H1 (cell line): ENCODE measurements at regions not wholly inside any gene's neighbourhood (a gene's known extent, or its start where the extent isn't known, plus 50 kb on each side); places are given as distances from the start of the nearest gene placed in this dataset.

Experiments used
- CTCF ChIA-PET: fragments of 300-600 bp; sonication (Branson Sonifier 250); formaldehyde crosslinking; loops from one replicate; lab custom pipeline; 2021; ENCODE audit not compliant: partially characterized antibody; lab: Charles Lee
- POLR2A ChIA-PET: fragments of 300-600 bp; sonication (Branson Sonifier 250); formaldehyde crosslinking; loops from one replicate; lab custom pipeline; 2021; ENCODE audit warnings: inconsistent platforms; ENCODE audit not compliant: partially characterized antibody; lab: Charles Lee
- DNase-seq, 2 experiments: peaks; one replicate each; pipeline versions ENCODE4 v3.0.0 to v3.0.0-alpha.2; 2010 to 2022; ENCODE audit warnings: low spot score in 2 of 2, low read depth in 1 of 2, mixed read lengths in 1 of 2
- FAIRE-seq: peaks from 2 replicates; lab custom pipeline; 2011; peaks lifted over from hg19 to GRCh38; lab: Jason Lieb, UNC
- H2AFZ ChIP-seq: 2 replicates; pipeline ENCODE4 v1.8.1; 2012; ENCODE audit warnings: low read length, inconsistent platforms
- H2AK5ac ChIP-seq: 2 replicates; pipeline ENCODE4 v1.6.1; 2013; ENCODE audit warnings: low read depth, low read length
- H2BK120ac ChIP-seq: replicated peaks from 2 replicates; pipeline ENCODE3; 2013; ENCODE audit warnings: low read depth, low read length, inconsistent platforms
- H2BK12ac ChIP-seq: 2 replicates; pipeline ENCODE4 v1.6.1; 2013; ENCODE audit warnings: low read depth, low read length
- H2BK15ac ChIP-seq: 2 replicates; pipeline ENCODE4 v1.6.1; 2013; ENCODE audit warnings: low read length
- H2BK20ac ChIP-seq: 2 replicates; pipeline ENCODE4 v1.6.1; 2013; ENCODE audit warnings: low read length
- H2BK5ac ChIP-seq: 2 replicates; pipeline ENCODE4 v1.6.1; 2013; ENCODE audit warnings: low read depth, low read length
- H3K14ac ChIP-seq: 2 replicates; pipeline ENCODE4 v1.6.1; 2013; ENCODE audit warnings: inconsistent platforms; ENCODE audit not compliant: insufficient read length
- H3K18ac ChIP-seq: 2 replicates; pipeline ENCODE4 v1.6.1; 2013; ENCODE audit warnings: low read length; ENCODE audit errors: extremely low read depth
- H3K23ac ChIP-seq: 2 replicates; pipeline ENCODE4 v1.6.1; 2013; ENCODE audit warnings: inconsistent platforms; ENCODE audit not compliant: insufficient read length
- H3K23me2 ChIP-seq: 2 replicates; pipeline ENCODE4 v1.6.1; 2013; ENCODE audit warnings: low read depth, low read length
- H3K27ac ChIP-seq: 2 replicates; pipeline ENCODE4 v1.6.1; 2011; ENCODE audit warnings: low read depth, low read length, inconsistent platforms
- H3K27me3 ChIP-seq, 4 experiments: replicated peaks in 1 of 4; 1 replicate in 1 of 4; 2 replicates in 3 of 4; pipeline versions ENCODE4 v1.6.1 to v1.8.1; 2011 to 2013; ENCODE audit warnings: low read length in 3 of 4, mild to moderate bottlenecking in 3 of 4, inconsistent platforms in 2 of 4, mixed read lengths in 2 of 4, moderate library complexity in 1 of 4; ENCODE audit not compliant: control insufficient read depth in 3 of 4, insufficient read depth in 3 of 4; ENCODE audit errors: extremely low read depth in 1 of 4
- H3K36me3 ChIP-seq, 4 experiments: 2 replicates each; pipeline versions ENCODE4 v1.6.1 to v1.8.1; 2011 to 2013; ENCODE audit warnings: mild to moderate bottlenecking in 4 of 4, low read length in 3 of 4, moderate library complexity in 2 of 4, control low read depth in 1 of 4, inconsistent platforms in 1 of 4; ENCODE audit not compliant: insufficient read depth in 4 of 4, control insufficient read depth in 2 of 4
- H3K4ac ChIP-seq: replicated peaks from 2 replicates; pipeline ENCODE3; 2013; ENCODE audit warnings: low read length, low read depth, mixed read lengths, inconsistent platforms; ENCODE audit not compliant: insufficient read length
- H3K4me1 ChIP-seq, 4 experiments: replicated peaks in 1 of 4; 1 replicate in 1 of 4; 2 replicates in 3 of 4; pipeline versions ENCODE4 v1.6.1 to v1.8.1; 2011 to 2013; ENCODE audit warnings: low read length in 3 of 4, inconsistent platforms in 2 of 4, mixed read lengths in 1 of 4; ENCODE audit not compliant: insufficient read depth in 4 of 4, control insufficient read depth in 3 of 4
- H3K4me2 ChIP-seq, 2 experiments: 2 replicates each; pipeline versions ENCODE4 v1.6.1 to v1.8.1; 2011 to 2013; ENCODE audit warnings: low read depth in 2 of 2, low read length in 2 of 2, control low read depth in 1 of 2, inconsistent platforms in 1 of 2, mild to moderate bottlenecking in 1 of 2; ENCODE audit not compliant: insufficient read depth in 1 of 2
- H3K4me3 ChIP-seq, 4 experiments: fragments of 200-600, 300-600 bp in 1 of 4; sonication (generic), shearing (Covaris generic), sonication (Bioruptor Twin) in 1 of 4; 2 replicates each; pipeline versions ENCODE4 v1.5.1 to v1.8.1; 2011 to 2016; ENCODE audit warnings: low read length in 4 of 4, low read depth in 3 of 4, control low read depth in 2 of 4, inconsistent platforms in 2 of 4, mild to moderate bottlenecking in 2 of 4, mixed read lengths in 1 of 4, moderate library complexity in 1 of 4; ENCODE audit not compliant: insufficient read depth in 2 of 4; ENCODE audit errors: extremely low read depth in 1 of 4
- H3K56ac ChIP-seq: replicated peaks from 2 replicates; pipeline ENCODE3; 2013; ENCODE audit warnings: low read depth, mild to moderate bottlenecking, mixed read lengths, low read length, inconsistent platforms; ENCODE audit not compliant: insufficient read length
- H3K79me1 ChIP-seq: 2 replicates; pipeline ENCODE4 v1.6.1; 2013; ENCODE audit warnings: low read depth, low read length, control low read depth
- H3K79me2 ChIP-seq, 2 experiments: 2 replicates each; pipeline versions ENCODE4 v1.6.1 to v1.8.1; 2012 to 2013; ENCODE audit warnings: low read length in 2 of 2, mild to moderate bottlenecking in 2 of 2, inconsistent platforms in 1 of 2; ENCODE audit not compliant: insufficient read depth in 2 of 2, control insufficient read depth in 1 of 2
- H3K9ac ChIP-seq, 4 experiments: replicated peaks in 1 of 4; 1 replicate in 1 of 4; 2 replicates in 3 of 4; pipeline versions ENCODE4 v1.6.1 to v1.8.1; 2011 to 2013; ENCODE audit warnings: low read depth in 3 of 4, low read length in 3 of 4, control low read depth in 2 of 4, mild to moderate bottlenecking in 2 of 4, moderate library complexity in 2 of 4, inconsistent platforms in 1 of 4; ENCODE audit errors: extremely low read depth in 1 of 4
- H3K9me3 ChIP-seq, 2 experiments: 2 replicates each; pipeline versions ENCODE4 v1.6.1 to v1.8.1; 2012 to 2013; ENCODE audit warnings: mild to moderate bottlenecking in 2 of 2, moderate library complexity in 2 of 2, control low read depth in 1 of 2, inconsistent platforms in 1 of 2, low read depth in 1 of 2, low read length in 1 of 2, mixed read lengths in 1 of 2; ENCODE audit not compliant: insufficient read depth in 2 of 2
- H4K20me1 ChIP-seq, 2 experiments: replicated peaks in 1 of 2; 2 replicates each; pipeline versions ENCODE3 to v1.8.1; 2011 to 2013; ENCODE audit warnings: inconsistent platforms in 2 of 2, low read length in 2 of 2, mild to moderate bottlenecking in 1 of 2; ENCODE audit not compliant: insufficient read depth in 2 of 2, control insufficient read depth in 1 of 2
- H4K5ac ChIP-seq: 2 replicates; pipeline ENCODE4 v1.6.1; 2013; ENCODE audit warnings: low read length, low read depth, mixed read lengths, inconsistent platforms; ENCODE audit not compliant: insufficient read length
- H4K8ac ChIP-seq: 2 replicates; pipeline ENCODE4 v1.8.0; 2013; ENCODE audit warnings: mild to moderate bottlenecking, moderate library complexity, low read length, inconsistent platforms; ENCODE audit not compliant: insufficient read depth; ENCODE audit errors: extremely low read depth
- H4K91ac ChIP-seq: replicated peaks from 2 replicates; pipeline ENCODE3; 2013; ENCODE audit warnings: low read length, mixed read lengths, inconsistent platforms; ENCODE audit not compliant: insufficient read length
- CEBPB ChIP-seq: IDR thresholded peaks from 2 replicates; pipeline ENCODE4 v1.6.1; 2012; ENCODE audit warnings: low read depth, low read length
- CTCF ChIP-seq, 3 experiments: IDR thresholded peaks; 1 replicate in 2 of 3; 2 replicates in 1 of 3; pipeline versions ENCODE4 v1.5.1 to v1.6.1; 2011; ENCODE audit warnings: low read length in 3 of 3, mild to moderate bottlenecking in 3 of 3, inconsistent platforms in 2 of 3, low read depth in 1 of 3, moderate library complexity in 1 of 3; ENCODE audit not compliant: insufficient read depth in 1 of 3; ENCODE audit errors: control extremely low read depth in 1 of 3
- JUN ChIP-seq: IDR thresholded peaks from 2 replicates; pipeline ENCODE4 v1.6.1; 2011; ENCODE audit warnings: low read depth, mild to moderate bottlenecking, improper control_type of control experiment, low read length
- MAFK ChIP-seq: IDR thresholded peaks from 2 replicates; pipeline ENCODE4 v1.6.1; 2012; ENCODE audit warnings: low read depth, mild to moderate bottlenecking, improper control_type of control experiment, low read length
- POLR2A ChIP-seq, 2 experiments: IDR thresholded peaks; 1 replicate in 1 of 2; 2 replicates in 1 of 2; pipeline ENCODE4 v1.6.1; 2011; ENCODE audit warnings: low read depth in 2 of 2, low read length in 2 of 2, mild to moderate bottlenecking in 2 of 2; ENCODE audit errors: control extremely low read depth in 1 of 2
- RBBP5 ChIP-seq: IDR thresholded peaks from 2 replicates; pipeline ENCODE4 v1.7.1; 2012; ENCODE audit warnings: low read depth, mild to moderate bottlenecking, inconsistent platforms, low read length, moderate library complexity, borderline replicate concordance
- WGBS, 2 experiments: shearing (Covaris generic) in 1 of 2; methylation state at CpG; one replicate each; pipeline versions ENCODE4 v1.1.6 to v1.1.7; 2013 to 2015; ENCODE audit warnings: low lambda C conversion rate in 2 of 2, mixed read lengths in 2 of 2, inconsistent platforms in 1 of 2, low coverage in 1 of 2, missing lambda C conversion rate in 1 of 2; ENCODE audit not compliant: insufficient replicate concordance in 2 of 2, insufficient coverage in 1 of 2, insufficient read length in 1 of 2; ENCODE audit errors: extremely low coverage in 1 of 2, missing lambda C conversion rate in 1 of 2; 5-methylcytosine and 5-hydroxymethylcytosine counted together

- Histone ChIP-seq H2AK5ac (no peak overlapping the region), H4K5ac (no peak overlapping the region), H3K79me2 (no peaks in the 10 kb centered on the region), H2BK15ac (no peak overlapping the region), H3K23ac (no peak overlapping the region), H3K56ac (no peak overlapping the region), H2AFZ (no peak overlapping the region), H2BK20ac (no peak overlapping the region), H4K20me1 (no peaks in the 10 kb centered on the region), H2BK120ac (no peak overlapping the region), H4K91ac (no peak overlapping the region), H3K4me2 (no peak overlapping the region), H3K27me3 (no peaks in the 10 kb centered on the region), H2BK12ac (no peak overlapping the region), H4K8ac (no peak overlapping the region), H3K9me3 (no peaks in the 10 kb centered on the region), H3K4me1 (no peaks in the 10 kb centered on the region), H3K27ac (no peak overlapping the region), H3K14ac (no peak overlapping the region)
- no peak for DNase-seq
- POLR2A ChIA-PET: no interaction called here
- TF ChIP-seq JUN (no peak), CTCF (IDR thresholded peaks at IDR 0.05; ENCODE audit: control extremely low read depth in 1 of 3, insufficient read depth in 1 of 3, low read depth in 1 of 3, low read length in 3 of 3) (no peak), RBBP5 (no peak), MAFK (no peak), CEBPB (peak; percentile 84), POLR2A (IDR thresholded peaks at IDR 0.05; ENCODE audit: control extremely low read depth in 1 of 2, low read depth in 2 of 2, low read length in 2 of 2) (no peak)
- TF ChIP-seq, all 59 proteins: peak for 1
- Histone ChIP-seq H2BK5ac (no peak overlapping the region), H3K9ac (no peak overlapping the region), H3K36me3 (no peaks in the 10 kb centered on the region), H3K4ac (no peak overlapping the region), H3K23me2 (no peaks in the 10 kb centered on the region), H3K4me3 (no peak overlapping the region), H3K79me1 (no peaks in the 10 kb centered on the region), H3K18ac (no peak overlapping the region)
- CTCF ChIA-PET: no interaction called here
- 93% methylated on average over 5 of the region's 5 CpGs; no CpG with 5 or more reads in 1 of the 2 experiments for WGBS, 2 experiments
- FAIRE-seq: no peak
Measured at GRCh38 chr10:65133652-65134051, 1612.5 kb downstream of the REEP3 start.
